Left ventricle myocardium inferior (tissue), 1 donor: ENCODE measurements at regions not wholly inside any gene's neighbourhood (a gene's known extent, or its start where the extent isn't known, plus 50 kb on each side); places are given as distances from the start of the nearest gene placed in this dataset.
"Not testable (repeated sequence)": the region's sequence is repeated elsewhere in the genome, so short reads cannot be mapped to it uniquely, and the experiment has no call there.

Experiments used
- DNase-seq: peaks from one replicate; pipeline ENCODE4 v3.0.0-alpha.2; 2020
- H3K27ac ChIP-seq: fragments of 200-600 bp; replicated peaks from 2 replicates; pipeline ENCODE4 v1.8.0; 2021
- H3K27me3 ChIP-seq: fragments of 200-600 bp; 2 replicates; pipeline ENCODE4 v1.8.0; 2021; ENCODE audit warnings: low read depth
- H3K36me3 ChIP-seq: fragments of 200-600 bp; 2 replicates; pipeline ENCODE4 v1.8.0; 2021
- H3K4me1 ChIP-seq: fragments of 200-600 bp; 2 replicates; pipeline ENCODE4 v1.8.0; 2021
- H3K4me3 ChIP-seq: fragments of 200-600 bp; 2 replicates; pipeline ENCODE4 v1.8.0; 2021; ENCODE audit warnings: mild to moderate bottlenecking, moderate library complexity
- H3K9me3 ChIP-seq: fragments of 200-600 bp; replicated peaks from 2 replicates; pipeline ENCODE4 v1.8.0; 2021
- intact Hi-C: fragments of 100-400 bp; cut with micrococcal nuclease; formaldehyde crosslinking; loops from one replicate; pipeline ENCODE4 v1.11.0; 2022
- TF ChIP-seq, protein P1 (sequence below): fragments of 200-600 bp; IDR thresholded peaks from 2 replicates; pipeline ENCODE4 v1.8.0; 2021; ENCODE audit warnings: antibody characterized with exemption, mild to moderate bottlenecking, borderline replicate concordance
- donor health status: DM: no; HTN: yes; CAD: no; lungs with severe emphysema.

DNA sequence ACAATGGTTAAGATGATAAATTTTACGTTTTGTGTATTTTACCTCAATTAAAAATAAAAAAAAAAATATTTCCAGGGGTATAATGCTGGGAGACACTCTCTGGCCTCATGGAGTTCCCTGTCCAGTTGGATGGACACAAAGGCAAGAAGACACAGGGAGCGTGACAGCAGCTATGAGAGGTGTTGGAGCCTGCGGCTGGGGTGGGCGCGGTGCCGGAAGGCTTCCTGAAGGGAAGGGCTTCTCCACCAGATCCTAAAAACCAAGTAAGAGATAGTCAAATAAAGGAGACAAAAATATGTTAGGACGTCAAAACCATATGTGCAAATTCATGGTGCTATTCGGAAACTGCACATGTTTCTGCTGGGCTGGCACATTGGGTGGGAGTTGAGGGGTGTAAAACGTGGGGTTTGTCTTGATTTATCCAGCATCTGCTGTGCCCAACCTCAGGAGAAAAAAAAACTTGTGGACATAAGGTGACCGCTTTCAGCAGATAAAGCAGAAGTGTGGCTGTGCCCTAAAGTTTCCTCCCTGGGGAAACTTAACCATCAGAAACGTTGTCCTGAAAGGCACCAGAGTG, 467.6 kb downstream of the RNF144A start:
- no peaks in the 10 kb centered on the region for H3K36me3 ChIP-seq
- H3K9me3 ChIP-seq = no peaks in the 10 kb centered on the region
- H3K4me3 ChIP-seq = no peak overlapping the region
- no peak for DNase-seq
- TF ChIP-seq, protein P1, sequence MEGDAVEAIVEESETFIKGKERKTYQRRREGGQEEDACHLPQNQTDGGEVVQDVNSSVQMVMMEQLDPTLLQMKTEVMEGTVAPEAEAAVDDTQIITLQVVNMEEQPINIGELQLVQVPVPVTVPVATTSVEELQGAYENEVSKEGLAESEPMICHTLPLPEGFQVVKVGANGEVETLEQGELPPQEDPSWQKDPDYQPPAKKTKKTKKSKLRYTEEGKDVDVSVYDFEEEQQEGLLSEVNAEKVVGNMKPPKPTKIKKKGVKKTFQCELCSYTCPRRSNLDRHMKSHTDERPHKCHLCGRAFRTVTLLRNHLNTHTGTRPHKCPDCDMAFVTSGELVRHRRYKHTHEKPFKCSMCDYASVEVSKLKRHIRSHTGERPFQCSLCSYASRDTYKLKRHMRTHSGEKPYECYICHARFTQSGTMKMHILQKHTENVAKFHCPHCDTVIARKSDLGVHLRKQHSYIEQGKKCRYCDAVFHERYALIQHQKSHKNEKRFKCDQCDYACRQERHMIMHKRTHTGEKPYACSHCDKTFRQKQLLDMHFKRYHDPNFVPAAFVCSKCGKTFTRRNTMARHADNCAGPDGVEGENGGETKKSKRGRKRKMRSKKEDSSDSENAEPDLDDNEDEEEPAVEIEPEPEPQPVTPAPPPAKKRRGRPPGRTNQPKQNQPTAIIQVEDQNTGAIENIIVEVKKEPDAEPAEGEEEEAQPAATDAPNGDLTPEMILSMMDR = no peak
- H3K4me1 ChIP-seq = no peaks in the 10 kb centered on the region
- H3K27ac ChIP-seq = no peak overlapping the region
- intact Hi-C loops = no loop called here
- peaks cover 25% of the 10 kb centered on the region for H3K27me3 ChIP-seq

DNA sequence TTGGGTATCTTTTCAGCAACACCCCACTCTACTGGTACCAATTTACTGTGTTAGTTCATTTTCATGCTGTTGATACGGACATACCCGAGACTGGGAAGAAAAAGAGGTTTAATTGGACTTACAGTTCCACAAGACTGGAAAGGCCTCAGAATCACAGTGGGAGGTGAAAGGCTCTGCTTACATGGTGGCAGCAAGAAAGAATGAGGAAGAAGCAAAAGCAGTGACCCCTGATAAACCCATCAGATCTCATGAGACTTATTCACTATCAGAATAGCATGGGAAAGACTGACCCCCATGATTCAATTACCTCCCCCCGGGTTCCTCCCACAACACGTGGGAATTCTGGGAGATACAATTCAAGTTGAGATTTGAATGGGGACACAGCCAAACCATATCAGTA, 473.1 kb downstream of the RNF144A start:
- DNase-seq, H3K36me3 ChIP-seq, H3K27ac ChIP-seq, H3K27me3 ChIP-seq, H3K4me3 ChIP-seq, intact Hi-C loops, H3K4me1 ChIP-seq, H3K9me3 ChIP-seq: not testable (repeated sequence)

DNA sequence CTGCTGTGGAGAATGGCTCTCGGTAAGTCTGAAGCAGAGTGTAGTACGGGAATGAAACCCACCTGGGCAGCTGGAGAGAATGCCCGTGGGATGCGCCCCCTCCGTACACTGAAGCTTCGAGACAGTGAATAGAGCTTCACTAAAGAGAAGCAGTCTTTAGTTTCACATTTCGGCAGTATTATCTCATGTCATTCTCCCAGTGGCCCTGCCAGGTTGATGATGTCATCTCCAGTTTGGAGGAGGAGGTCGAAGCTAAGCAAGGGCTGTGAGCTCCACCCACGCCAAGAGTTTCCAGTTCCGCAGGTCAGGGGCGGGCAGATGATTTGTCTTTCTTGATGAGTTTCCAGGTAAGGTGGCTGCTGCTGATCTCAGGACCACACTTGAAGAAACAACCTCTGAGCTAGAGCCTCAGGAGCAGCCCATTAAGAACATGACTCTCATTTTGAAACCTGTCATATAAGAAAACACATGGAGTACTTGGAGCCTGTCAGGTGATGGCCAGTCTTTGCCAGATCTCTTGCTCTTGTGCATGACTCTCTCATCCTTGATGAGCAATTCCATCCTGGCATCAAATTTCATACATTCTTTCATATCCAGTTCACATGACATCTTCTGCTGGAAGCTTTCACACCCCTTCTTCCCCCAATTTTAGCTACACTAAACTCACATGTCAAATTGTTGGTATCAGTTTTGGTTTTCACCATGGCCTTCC, 475.0 kb downstream of the RNF144A start:
- Histone ChIP-seq H3K4me3 (no peak overlapping the region), H3K27me3 (peaks cover 6% of the 10 kb centered on the region), H3K9me3 (no peaks in the 10 kb centered on the region), H3K36me3 (no peaks in the 10 kb centered on the region), H3K27ac (no peak overlapping the region), H3K4me1 (no peaks in the 10 kb centered on the region)
- intact Hi-C loops = no loop called here
- DNase-seq = peak; percentile 19
- TF ChIP-seq, protein P1 = no peak

DNA sequence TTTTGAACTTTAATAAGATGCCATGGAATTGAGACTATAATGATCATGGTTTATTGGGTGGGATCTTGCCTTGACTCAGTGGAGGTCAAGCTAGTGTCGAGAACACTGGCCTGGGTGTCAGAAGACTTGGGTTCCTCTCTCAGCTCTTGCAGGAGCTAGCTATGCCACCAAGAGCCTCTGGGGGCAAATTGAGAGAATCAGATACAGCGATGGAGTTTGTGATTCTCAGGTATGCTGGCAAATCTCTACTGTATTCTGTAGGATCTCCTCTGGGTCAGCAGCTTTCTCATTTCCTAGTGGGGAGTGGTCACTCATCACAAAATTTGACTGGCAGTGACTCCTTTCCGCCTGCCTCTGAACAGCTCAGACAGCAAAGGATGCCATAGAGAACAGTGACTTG, 477.0 kb downstream of the RNF144A start:
- peaks cover 14% of the 10 kb centered on the region for H3K27me3 ChIP-seq
- H3K9me3 ChIP-seq = no peaks in the 10 kb centered on the region
- DNase-seq = no peak
- no peaks in the 10 kb centered on the region for H3K36me3 ChIP-seq
- no peaks in the 10 kb centered on the region for H3K4me1 ChIP-seq
- H3K27ac ChIP-seq = no peak overlapping the region
- intact Hi-C loops = no loop called here
- TF ChIP-seq, protein P1 = no peak
- H3K4me3 ChIP-seq = no peak overlapping the region

DNA sequence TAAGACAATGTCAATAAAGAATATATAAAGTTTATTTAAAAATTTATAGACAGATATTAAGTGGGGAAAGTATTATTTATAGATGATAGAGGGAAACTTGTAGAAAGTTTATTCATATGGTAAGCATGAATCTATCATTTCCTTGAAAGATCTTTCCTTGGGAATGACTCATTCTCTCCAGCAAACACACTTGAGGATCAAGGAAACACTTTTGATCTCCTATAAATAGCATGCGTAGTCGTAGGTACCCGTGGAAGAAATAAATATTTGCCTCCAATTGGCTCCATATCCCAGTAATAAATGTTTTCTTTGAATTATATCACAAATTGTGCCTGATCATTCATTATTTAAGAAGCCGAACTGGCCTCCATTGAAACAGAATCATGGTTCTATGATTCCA, 483.4 kb downstream of the RNF144A start:
- H3K4me1 ChIP-seq = no peaks in the 10 kb centered on the region
- no peak overlapping the region for H3K4me3 ChIP-seq
- H3K36me3 ChIP-seq = no peaks in the 10 kb centered on the region
- intact Hi-C loops = no loop called here
- TF ChIP-seq, protein P1 = no peak
- no peaks in the 10 kb centered on the region for H3K9me3 ChIP-seq
- no peak for DNase-seq
- H3K27ac ChIP-seq = no peak overlapping the region
- H3K27me3 ChIP-seq = peaks cover 50% of the 10 kb centered on the region

DNA sequence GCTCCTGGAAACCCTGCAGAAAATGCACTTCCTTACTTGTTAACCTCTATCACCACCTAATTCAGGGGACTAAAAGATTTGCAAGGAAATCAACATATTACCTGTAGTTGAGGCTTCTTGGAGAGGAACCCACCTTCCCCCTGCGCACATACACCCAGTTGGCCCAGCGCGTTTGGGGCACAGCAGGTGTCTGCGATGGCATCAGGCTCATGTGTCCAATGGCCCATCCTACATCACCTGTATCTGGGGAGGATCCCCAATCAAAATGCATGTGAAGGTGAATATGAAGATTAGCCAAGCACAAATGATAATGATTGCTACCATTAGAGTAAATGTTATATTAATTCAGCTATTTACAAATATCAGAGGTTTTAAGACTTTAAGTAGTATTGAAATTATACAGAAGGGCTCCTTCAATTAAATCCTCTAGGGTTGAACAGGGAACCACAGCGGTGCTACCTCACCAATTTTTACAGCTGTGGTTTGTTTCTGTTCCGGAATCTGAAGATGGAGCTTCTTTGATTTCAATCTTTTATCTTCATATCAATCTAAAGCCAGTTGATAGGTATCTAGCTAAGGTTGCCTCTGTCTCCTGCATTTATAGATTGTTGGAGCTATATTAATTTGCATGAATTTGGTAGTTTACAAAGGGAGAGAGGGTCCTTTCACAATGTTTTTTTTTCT, 486.0 kb downstream of the RNF144A start:
- Histone ChIP-seq H3K27ac (no peak overlapping the region), H3K4me1 (no peaks in the 10 kb centered on the region), H3K27me3 (peaks cover 69% of the 10 kb centered on the region), H3K4me3 (no peak overlapping the region), H3K36me3 (no peaks in the 10 kb centered on the region), H3K9me3 (no peaks in the 10 kb centered on the region)
- TF ChIP-seq, protein P1 = no peak
- intact Hi-C loops = no loop called here
- DNase-seq = no peak
